ENCODE measurements at regions not wholly inside any gene's neighbourhood (a gene's known extent, or its start where the extent isn't known, plus 50 kb on each side); places are given as distances from the start of the nearest gene placed in this dataset.

DNA sequence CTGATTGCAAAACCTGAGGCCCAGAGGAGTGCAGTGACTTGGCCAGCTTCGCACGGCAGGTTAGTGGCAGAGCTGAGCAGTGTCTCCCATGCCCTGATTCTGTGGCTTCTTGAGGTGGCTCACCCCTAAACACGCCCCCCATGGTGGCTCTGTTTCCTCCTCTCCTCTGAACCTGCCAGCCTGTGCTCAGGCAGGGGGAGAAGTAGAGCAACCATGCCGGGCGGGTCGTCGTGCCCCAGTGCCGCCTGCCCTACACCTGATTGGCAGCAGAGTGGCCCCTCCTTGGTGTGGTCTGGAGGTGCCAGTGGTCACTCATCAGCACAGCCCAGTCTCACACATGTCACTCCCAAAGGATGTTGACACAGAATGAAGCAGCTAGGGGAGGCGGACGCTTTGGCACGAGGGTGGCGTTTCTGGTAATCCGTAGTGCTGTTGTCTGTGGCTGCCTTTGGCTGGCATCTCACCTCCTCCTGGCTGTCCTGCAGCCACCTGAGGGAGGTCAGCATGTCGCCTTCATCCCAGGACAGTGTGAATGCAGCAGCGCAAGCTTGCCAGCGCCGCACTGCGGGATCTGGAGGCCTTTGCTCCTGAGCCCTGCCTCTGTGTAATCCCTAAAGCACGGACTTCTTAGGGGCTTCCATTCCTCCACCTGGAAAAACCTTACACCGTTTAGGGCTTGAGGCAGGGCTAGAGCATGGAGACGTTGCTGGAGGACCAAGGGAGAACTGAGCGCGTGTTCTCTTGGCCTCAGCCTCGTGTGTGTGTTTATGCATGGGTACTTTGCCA is 294.7 kb downstream of the SEC14L1 start:
- H3K9me3 Mint-ChIP-seq: no peaks in the 10 kb centered on the region
- no peaks in the 10 kb centered on the region for H3K27me3 Mint-ChIP-seq
- peaks cover 99% of the 10 kb centered on the region for H3K4me1 Mint-ChIP-seq (ENCODE audit: low read depth)
- H3K27ac Mint-ChIP-seq: peak overlapping the region; percentile 92
- no peaks in the 10 kb centered on the region for H3K36me3 Mint-ChIP-seq (ENCODE audit: low read depth)
- peak; percentile 65 for DNase-seq
- H3K4me3 Mint-ChIP-seq: peak overlapping the region; percentile 78

DNA sequence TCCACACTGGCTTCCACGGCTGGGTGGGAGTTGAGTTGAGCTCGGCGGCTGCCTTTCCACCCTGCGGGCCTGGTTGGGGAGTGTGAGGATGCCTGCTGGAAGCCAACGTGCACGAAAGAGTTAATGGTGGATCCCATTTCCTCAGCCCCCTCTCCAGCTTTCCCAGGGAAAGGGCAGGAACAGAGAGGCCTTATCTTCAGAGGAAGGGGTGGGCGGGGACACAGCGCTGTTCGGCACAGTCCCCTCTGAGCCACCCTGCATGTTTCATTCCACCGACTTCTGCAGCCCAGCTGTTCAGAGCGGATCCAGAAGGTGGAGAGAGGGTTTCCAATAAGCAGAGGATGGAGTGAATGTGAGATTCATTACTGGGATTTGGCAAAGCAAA is 295.3 kb downstream of the SEC14L1 start:
- no peaks in the 10 kb centered on the region for H3K27me3 Mint-ChIP-seq
- peak overlapping the region; percentile 92 for H3K27ac Mint-ChIP-seq
- H3K9me3 Mint-ChIP-seq: no peaks in the 10 kb centered on the region
- DNase-seq: peak; percentile 56
- H3K36me3 Mint-ChIP-seq (ENCODE audit: low read depth): no peaks in the 10 kb centered on the region
- H3K4me3 Mint-ChIP-seq: peak overlapping the region; percentile 78
- peaks cover 99% of the 10 kb centered on the region for H3K4me1 Mint-ChIP-seq (ENCODE audit: low read depth)

DNA sequence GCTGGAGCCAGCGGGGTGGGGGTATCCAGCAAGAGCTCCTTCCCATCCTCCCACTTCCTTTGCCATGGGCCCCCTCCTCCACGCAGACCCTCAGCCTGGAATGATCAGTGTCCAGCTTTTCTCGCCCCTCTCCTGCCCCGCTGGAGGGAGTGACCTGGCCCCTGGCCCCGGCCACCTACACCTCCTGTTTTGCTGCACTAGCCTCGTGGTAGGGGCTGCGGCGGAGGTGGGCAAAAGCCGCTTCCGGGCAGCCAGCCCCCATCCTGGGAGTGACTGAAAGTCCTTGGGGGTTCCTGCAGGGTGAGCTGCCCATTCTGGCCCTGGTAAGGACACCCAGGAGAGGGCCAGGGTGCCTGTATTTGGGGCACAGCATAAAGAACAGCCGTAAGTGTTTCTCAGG is 295.7 kb downstream of the SEC14L1 start:
- peaks cover 99% of the 10 kb centered on the region for H3K4me1 Mint-ChIP-seq (ENCODE audit: low read depth)
- peak overlapping the region; percentile 78 for H3K4me3 Mint-ChIP-seq
- DNase-seq: no peak
- no peaks in the 10 kb centered on the region for H3K9me3 Mint-ChIP-seq
- no peaks in the 10 kb centered on the region for H3K27me3 Mint-ChIP-seq
- no peaks in the 10 kb centered on the region for H3K36me3 Mint-ChIP-seq (ENCODE audit: low read depth)
- peak overlapping the region; percentile 92 for H3K27ac Mint-ChIP-seq

DNA sequence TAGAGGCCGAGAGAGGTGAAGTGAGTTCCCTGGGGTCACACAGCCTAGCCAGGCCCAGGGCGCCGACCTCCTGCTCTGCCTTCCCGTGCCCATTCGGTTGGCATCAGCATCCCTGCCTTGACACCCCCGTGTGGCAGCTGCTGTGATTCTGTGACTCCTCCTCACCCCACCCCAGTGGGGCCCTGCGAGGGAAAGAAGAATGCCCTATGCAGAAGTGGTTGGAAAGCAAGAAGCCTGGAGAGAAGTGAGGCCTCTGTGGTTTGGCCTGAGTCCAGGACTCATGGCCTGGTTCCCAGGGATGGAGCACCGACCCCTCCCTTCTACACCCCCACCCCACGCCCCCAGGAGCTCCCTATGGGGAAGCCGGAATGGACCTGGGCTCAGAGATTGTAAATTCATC is 296.2 kb downstream of the SEC14L1 start:
- Mint-ChIP-seq H3K4me3 (peak overlapping the region; percentile 78), H3K27me3 (no peaks in the 10 kb centered on the region), H3K27ac (peak overlapping the region; percentile 92), H3K36me3 (ENCODE audit: low read depth) (no peaks in the 10 kb centered on the region), H3K9me3 (no peaks in the 10 kb centered on the region), H3K4me1 (ENCODE audit: low read depth) (peaks cover 99% of the 10 kb centered on the region)
- peak; percentile 59 for DNase-seq

DNA sequence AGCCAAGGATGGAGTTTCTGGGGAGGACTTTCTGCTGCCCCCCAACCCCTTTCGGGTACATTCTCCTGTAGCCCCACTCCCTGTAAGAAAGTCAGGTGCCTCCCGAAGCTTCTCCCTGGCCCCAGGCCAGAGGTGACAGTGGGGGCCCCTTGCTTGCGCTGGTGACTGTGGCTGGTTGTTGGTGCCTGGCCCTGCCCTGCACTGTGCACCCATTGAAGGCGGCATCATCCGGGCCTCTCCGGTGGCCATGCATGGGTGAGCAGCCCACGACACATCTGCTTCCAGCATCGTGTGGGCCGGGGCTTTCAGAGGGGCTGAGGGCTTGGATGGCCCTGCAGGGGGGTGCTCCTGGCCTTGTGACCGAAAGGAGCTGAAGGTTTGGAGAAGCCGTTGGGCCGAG is 297.0 kb downstream of the SEC14L1 start:
- peak overlapping the region; percentile 44 for H3K4me3 Mint-ChIP-seq
- H3K9me3 Mint-ChIP-seq: no peaks in the 10 kb centered on the region
- no peaks in the 10 kb centered on the region for H3K36me3 Mint-ChIP-seq (ENCODE audit: low read depth)
- H3K27me3 Mint-ChIP-seq: no peaks in the 10 kb centered on the region
- H3K27ac Mint-ChIP-seq: peak overlapping the region; percentile 99
- peak; percentile 40 for DNase-seq
- peaks cover 99% of the 10 kb centered on the region for H3K4me1 Mint-ChIP-seq (ENCODE audit: low read depth)

DNA sequence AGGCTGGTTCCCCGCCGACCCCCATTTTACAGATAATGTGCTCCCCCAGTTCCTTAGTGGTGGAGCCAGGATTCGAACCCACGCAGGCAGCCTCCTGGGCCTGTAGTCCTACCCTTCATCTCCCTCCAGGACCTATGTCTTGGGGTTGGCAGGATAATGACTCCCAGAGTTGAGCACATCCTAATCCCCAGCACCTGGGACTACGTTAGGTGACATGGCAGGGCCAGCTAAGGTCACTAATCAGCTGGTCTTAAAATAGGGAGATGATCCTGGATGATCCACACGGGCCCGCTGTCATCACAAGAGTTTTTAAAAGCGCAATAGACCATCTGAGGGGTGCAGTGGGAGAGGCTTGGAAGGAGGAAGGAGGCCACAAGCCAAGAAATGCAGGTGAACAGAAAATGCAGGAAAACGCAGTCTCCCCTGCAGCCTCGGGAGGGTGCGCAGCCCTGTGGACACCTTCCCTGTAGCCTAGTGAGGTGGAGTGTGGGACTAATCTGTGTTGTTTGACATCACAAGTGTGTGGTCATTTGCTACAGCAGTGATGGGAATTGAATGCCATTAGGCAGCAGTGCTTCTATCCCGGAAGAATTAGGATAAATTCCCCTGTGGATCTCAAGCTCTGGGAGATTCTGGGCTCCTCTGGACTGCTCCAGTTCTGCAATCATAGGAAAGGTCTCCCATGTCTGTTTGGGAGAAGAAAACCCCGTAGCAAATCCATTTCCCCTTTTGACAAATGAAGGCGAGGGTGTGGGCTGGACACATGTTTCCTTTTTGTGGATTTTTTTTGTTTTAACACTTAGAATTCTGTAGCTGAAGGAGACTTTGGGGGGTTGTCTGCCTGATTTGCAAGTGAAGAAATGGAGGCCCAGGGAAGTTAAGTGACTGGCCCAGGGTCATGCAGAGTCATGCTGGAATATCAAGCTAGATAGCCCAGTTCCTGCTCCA is 297.7 kb downstream of the SEC14L1 start:
- Mint-ChIP-seq H3K4me3 (peak overlapping the region; percentile 33), H3K9me3 (no peaks in the 10 kb centered on the region), H3K27ac (peak overlapping the region; percentile 99), H3K4me1 (ENCODE audit: low read depth) (peaks cover 99% of the 10 kb centered on the region), H3K36me3 (ENCODE audit: low read depth) (no peaks in the 10 kb centered on the region), H3K27me3 (no peaks in the 10 kb centered on the region)
- no peak for DNase-seq

DNA sequence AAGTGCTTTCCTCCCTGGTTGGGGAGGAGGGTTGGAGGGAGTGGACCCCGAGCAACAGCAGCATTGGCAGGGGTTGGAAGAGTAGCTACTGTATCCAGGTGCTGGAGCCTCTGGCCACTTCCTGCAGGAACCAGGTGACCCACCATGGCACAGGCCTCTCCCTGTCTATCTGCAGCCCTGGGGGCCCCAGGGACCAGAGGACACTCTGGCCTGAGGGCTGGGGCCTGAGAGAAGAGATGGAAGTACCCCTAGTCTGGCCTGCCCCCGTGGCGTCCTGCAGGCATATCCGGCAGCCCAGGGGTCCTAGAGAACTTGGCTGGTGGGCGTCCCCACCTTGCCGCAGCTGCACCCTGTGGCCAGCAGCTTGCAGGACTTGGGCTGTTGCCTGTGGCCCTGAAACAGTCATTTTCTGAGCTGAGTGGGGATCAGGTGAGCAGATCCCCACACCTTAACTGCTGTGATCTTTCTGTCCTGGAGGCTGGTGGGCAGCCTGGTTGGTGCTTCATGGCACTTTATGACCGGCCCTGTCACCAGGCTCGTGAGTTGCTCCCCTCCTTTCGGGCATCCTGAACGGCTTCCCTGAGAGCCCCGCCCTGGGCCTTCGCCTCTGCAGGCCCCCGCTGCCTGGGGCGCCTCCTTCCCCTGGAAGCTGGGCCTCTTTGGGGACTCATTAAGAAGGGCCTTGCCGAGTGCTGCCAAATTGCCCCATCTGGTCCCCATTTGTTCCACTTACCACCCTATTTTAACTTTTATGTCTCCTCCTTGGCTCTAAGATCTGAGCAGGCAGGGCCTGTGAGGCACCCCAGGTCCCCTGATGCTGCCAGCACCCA is 298.6 kb downstream of the SEC14L1 start:
- peak overlapping the region; percentile 99 for H3K27ac Mint-ChIP-seq
- peak; percentile 62 for DNase-seq
- no peaks in the 10 kb centered on the region for H3K9me3 Mint-ChIP-seq
- no peaks in the 10 kb centered on the region for H3K27me3 Mint-ChIP-seq
- peak overlapping the region; percentile 33 for H3K4me3 Mint-ChIP-seq
- peaks cover 3% of the 10 kb centered on the region for H3K36me3 Mint-ChIP-seq (ENCODE audit: low read depth)
- peaks cover 99% of the 10 kb centered on the region for H3K4me1 Mint-ChIP-seq (ENCODE audit: low read depth)

DNA sequence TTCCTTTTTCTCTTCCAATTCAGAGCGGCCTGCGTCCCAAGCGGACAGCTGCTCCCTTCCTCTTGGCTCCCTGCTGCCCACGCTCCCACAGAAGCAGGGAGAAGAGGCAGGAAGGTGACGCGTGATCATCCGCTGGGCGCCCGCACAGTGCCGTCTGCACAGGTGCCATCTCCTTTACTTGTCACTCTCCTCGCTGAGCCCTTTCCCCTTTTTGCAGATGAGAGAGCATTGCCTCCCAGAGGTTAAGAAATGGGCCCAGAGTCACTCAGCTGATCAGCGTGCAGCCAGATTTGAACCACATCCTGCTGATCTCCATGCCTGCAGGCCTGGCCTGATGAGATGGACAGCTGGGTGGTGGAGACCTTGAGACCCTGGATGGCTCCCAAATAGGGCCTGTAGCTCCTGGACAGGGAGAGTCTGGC is 299.8 kb downstream of the SEC14L1 start:
- H3K36me3 Mint-ChIP-seq (ENCODE audit: low read depth): peaks cover 3% of the 10 kb centered on the region

DNA sequence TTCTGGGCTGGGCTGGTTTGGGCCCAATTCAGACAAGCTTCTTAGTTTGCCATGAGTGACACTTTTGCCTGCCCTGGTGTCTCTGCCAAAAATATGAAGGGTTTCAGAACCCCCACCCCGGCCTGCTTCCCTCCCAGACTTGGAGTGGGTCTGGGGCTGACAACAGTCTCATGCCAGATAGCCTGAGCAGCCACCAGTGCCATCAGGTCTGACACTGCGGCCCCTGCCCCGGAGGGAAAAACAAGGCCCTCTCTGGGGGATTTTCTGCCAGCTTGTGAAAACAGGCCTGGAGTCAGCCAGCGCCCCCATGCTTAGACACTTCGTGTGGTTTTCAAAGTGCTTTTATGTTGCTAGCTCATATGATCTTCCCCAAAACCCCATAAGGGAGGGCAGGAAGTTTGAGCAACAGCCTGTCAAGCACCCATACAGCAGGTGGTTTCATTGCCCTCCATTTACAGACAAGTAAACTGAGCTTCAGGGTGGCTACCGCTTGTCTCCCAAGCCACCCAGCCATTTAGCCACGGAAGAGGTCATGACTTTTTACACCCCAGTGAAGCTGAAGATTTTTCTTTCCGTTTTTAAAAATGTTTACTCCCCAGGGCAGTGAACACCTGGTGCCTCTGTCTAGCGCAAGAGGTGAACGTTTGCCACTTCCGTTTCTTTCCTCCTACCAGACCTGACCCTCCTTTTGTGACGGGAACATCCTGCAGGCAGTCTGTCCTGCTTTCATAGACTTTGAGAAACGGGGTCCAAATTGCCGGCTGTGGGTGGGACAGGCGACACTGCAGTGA is 300.6 kb downstream of the SEC14L1 start:
- peak; percentile 84 for DNase-seq
- Mint-ChIP-seq H3K4me3 (peak overlapping the region; percentile 72), H3K36me3 (ENCODE audit: low read depth) (peaks cover 3% of the 10 kb centered on the region), H3K4me1 (ENCODE audit: low read depth) (peaks cover 99% of the 10 kb centered on the region), H3K9me3 (no peaks in the 10 kb centered on the region), H3K27me3 (no peaks in the 10 kb centered on the region), H3K27ac (peak overlapping the region; percentile 99)

More for the DNA sequence above, 299.8 kb downstream of the SEC14L1 start:
- peak overlapping the region; percentile 99 for H3K27ac Mint-ChIP-seq
- H3K4me3 Mint-ChIP-seq: peak overlapping the region; percentile 72
- H3K9me3 Mint-ChIP-seq: no peaks in the 10 kb centered on the region
- no peaks in the 10 kb centered on the region for H3K27me3 Mint-ChIP-seq
- no peak for DNase-seq
- peaks cover 99% of the 10 kb centered on the region for H3K4me1 Mint-ChIP-seq (ENCODE audit: low read depth)

DNA sequence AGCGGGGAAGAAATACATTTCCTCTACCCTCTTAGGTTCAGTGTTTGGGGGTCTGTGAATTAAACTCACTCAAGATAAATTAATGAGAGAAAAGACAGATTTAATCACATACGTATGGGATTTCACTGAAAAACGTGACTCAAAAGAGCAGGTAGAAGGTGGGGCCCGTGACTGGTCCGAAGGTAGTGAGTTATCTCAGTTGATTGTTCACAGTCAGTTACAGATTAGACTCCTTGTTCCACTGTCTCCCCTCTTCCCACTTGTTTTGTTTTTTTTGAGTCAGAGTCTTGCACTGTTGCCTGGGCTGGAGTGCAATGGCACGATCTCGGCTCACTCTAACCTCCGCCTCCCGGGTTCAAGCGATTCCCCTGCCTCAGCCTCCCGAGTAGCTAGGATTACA is 301.2 kb downstream of the SEC14L1 start:
- peak overlapping the region; percentile 72 for H3K4me3 Mint-ChIP-seq
- H3K36me3 Mint-ChIP-seq (ENCODE audit: low read depth): peaks cover 5% of the 10 kb centered on the region
- peaks cover 99% of the 10 kb centered on the region for H3K4me1 Mint-ChIP-seq (ENCODE audit: low read depth)
- peak overlapping the region; percentile 99 for H3K27ac Mint-ChIP-seq
- no peaks in the 10 kb centered on the region for H3K9me3 Mint-ChIP-seq
- no peaks in the 10 kb centered on the region for H3K27me3 Mint-ChIP-seq
- DNase-seq: peak; percentile 64

DNA sequence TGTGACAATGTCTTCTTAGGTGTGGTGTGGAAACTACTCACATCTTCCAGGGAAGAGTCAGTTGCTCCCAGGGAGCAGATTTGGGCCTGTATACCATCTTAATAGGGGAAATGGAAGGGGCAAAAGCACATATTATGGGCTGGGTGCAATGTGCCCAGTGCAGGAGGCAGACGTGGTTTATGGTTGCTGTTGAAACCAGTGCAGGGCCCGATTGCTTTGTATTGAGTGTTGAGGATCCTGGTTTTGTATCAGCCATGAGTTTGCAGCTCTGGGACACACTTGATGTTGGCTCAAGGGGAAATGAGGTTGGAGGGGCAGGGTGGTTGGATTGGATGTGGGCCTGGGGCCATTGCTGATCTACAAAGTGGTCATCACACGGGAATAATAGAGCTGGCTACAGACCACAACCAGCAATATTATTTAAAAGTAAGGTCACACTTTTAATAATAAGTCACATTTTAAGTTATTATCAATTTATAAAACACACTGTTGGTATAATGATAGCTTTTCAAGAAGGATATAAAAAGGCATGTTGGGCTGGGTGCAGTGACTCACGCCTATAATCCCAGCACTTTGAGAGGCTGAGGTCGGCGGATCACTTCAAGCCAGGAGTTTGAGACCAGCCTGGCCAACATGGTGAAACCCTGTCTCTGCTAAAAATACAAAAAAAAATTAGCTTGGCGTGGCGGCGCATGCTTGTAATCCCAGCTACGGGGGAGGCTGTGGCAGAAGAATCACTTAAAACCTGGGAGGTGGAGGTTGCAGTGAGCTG is 302.4 kb downstream of the SEC14L1 start:
- DNase-seq: no peak
- Mint-ChIP-seq H3K4me1 (ENCODE audit: low read depth) (peaks cover 98% of the 10 kb centered on the region), H3K27ac (peak overlapping the region; percentile 99), H3K9me3 (no peaks in the 10 kb centered on the region), H3K36me3 (ENCODE audit: low read depth) (peaks cover 10% of the 10 kb centered on the region), H3K4me3 (peak overlapping the region; percentile 20), H3K27me3 (no peaks in the 10 kb centered on the region)

DNA sequence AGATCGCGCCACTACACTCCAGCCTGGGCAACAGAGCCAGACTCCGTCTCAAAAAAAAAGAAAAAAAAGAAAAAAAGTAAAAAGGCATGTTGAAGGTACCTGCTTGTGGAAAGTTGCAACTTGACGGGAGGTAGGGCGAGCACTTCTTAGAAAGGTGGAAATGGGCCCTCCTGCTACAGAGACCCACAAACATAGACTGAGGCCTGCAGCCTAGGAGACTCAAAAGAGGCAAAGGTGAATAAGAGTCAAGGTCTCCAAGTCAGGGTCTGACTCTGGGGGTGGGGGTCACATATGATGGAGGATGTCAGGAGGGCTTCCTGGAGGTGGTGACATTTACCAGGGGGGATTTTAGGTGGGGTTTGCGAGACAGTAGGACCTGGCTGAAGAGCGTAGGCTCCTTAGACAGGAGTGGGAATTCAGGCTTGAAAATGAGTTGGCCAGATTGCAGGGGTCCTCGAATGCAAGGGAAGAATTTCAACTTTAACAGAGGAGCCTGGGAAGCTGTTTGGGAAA is 303.0 kb downstream of the SEC14L1 start:
- Mint-ChIP-seq H3K27ac (peak overlapping the region; percentile 99), H3K36me3 (ENCODE audit: low read depth) (peaks cover 11% of the 10 kb centered on the region), H3K27me3 (no peaks in the 10 kb centered on the region), H3K9me3 (no peaks in the 10 kb centered on the region), H3K4me3 (peak overlapping the region; percentile 20), H3K4me1 (ENCODE audit: low read depth) (peaks cover 95% of the 10 kb centered on the region)
- DNase-seq: no peak

DNA sequence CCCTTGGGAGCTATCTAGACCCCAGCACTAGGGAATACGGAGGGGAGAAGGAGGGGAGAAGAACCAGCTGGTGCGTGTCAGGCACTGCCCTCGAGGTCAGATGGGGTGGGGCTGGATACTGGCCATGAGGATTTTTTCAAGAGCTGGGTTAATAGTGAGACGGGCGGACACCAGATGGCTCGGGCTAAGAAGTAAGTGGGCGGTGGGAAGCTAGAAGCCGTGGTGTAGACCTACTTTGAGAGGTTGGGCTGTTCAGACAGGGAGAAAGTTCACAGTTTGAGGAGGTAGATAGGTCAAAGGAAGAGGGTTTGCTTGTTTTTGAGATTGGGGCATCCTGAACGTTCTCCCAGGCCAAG is 303.8 kb downstream of the SEC14L1 start:
- peaks cover 95% of the 10 kb centered on the region for H3K4me1 Mint-ChIP-seq (ENCODE audit: low read depth)
- peak overlapping the region; percentile 99 for H3K27ac Mint-ChIP-seq
- peaks cover 16% of the 10 kb centered on the region for H3K36me3 Mint-ChIP-seq (ENCODE audit: low read depth)
- H3K9me3 Mint-ChIP-seq: no peaks in the 10 kb centered on the region
- H3K4me3 Mint-ChIP-seq: peak overlapping the region; percentile 71
- DNase-seq: peak; percentile 62
- no peaks in the 10 kb centered on the region for H3K27me3 Mint-ChIP-seq

Measured in activated T-cell treated with anti-CD3 and anti-CD28 coated beads, Interleukin-2, amount 50 U/mL, for 24 hours (primary cell).